ENCODE measurements at regions not wholly inside any gene's neighbourhood (a gene's known extent, or its start where the extent isn't known, plus 50 kb on each side); places are given as distances from the start of the nearest gene placed in this dataset.

DNA sequence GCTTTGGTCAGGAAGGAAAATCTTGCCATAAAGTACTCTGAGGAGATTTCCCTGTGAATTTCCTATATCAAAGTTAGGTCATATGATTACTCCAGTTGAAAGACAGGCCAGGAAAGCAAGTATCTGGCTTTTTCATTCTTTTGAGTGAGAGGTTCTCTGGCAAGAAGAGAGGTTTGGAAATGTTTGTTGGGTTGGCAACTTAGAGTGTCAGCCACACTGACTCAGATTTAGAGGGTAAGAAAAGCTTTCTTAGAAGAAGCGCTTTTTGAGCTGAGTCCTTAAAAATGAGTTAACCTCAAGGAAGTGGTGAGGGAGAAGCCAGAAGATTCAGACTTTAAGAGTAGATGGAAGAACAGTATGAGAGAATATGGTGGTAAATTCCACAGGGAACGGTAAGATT, 86.1 kb upstream of the BDNF start:
- TF ChIP-seq TAF1 (IDR thresholded peaks at IDR 0.05; ENCODE audit: low read depth, low read length) (no peak), YY1 (IDR thresholded peaks at IDR 0.05; ENCODE audit: low read depth, low read length) (no peak), POLR2A (IDR thresholded peaks at IDR 0.05; ENCODE audit: control extremely low read depth in 1 of 2, low read depth in 2 of 2, low read length in 2 of 2) (no peak)
- TF ChIP-seq, protein P1, sequence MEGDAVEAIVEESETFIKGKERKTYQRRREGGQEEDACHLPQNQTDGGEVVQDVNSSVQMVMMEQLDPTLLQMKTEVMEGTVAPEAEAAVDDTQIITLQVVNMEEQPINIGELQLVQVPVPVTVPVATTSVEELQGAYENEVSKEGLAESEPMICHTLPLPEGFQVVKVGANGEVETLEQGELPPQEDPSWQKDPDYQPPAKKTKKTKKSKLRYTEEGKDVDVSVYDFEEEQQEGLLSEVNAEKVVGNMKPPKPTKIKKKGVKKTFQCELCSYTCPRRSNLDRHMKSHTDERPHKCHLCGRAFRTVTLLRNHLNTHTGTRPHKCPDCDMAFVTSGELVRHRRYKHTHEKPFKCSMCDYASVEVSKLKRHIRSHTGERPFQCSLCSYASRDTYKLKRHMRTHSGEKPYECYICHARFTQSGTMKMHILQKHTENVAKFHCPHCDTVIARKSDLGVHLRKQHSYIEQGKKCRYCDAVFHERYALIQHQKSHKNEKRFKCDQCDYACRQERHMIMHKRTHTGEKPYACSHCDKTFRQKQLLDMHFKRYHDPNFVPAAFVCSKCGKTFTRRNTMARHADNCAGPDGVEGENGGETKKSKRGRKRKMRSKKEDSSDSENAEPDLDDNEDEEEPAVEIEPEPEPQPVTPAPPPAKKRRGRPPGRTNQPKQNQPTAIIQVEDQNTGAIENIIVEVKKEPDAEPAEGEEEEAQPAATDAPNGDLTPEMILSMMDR (IDR thresholded peaks at IDR 0.05; ENCODE audit: control extremely low read depth in 1 of 3, insufficient read depth in 1 of 3, low read depth in 1 of 3, low read length in 3 of 3): no peak
